OCI-LY7 (cell line): ENCODE measurements at regions not wholly inside any gene's neighbourhood (a gene's known extent, or its start where the extent isn't known, plus 50 kb on each side); places are given as distances from the start of the nearest gene placed in this dataset.

Experiments
- BruUV-seq: library from RNA; stranded (reverse); fragments of 400-500 nt; replicated peaks from 2 replicates; lab custom pipeline; 2021; lab: Mats Ljungman, UMichigan
- CTCF ChIA-PET: fragments of 300-600 bp; sonication (Branson Sonifier 250); formaldehyde crosslinking; loops from one replicate; lab custom pipeline; 2022; ENCODE audit warnings: antibody characterized with exemption; ENCODE audit not compliant: unreplicated experiment; lab: Charles Lee
- POLR2A ChIA-PET: fragments of 300-600 bp; sonication (Branson Sonifier 250); formaldehyde crosslinking; loops from one replicate; lab custom pipeline; 2022; ENCODE audit warnings: antibody characterized with exemption; lab: Charles Lee
- DNase-seq: peaks from one replicate; pipeline ENCODE4 v3.0.0-alpha.2; 2015; ENCODE audit warnings: low spot score
- H2AFZ ChIP-seq: fragments of 200-600 bp; sonication (generic), shearing (Covaris generic); 2 replicates; pipeline ENCODE4 v1.6.1; 2014; ENCODE audit warnings: mild to moderate bottlenecking, antibody characterized with exemption, low read length, moderate library complexity
- H3K27ac ChIP-seq: fragments of 200-600 bp; sonication (generic); 2 replicates; pipeline ENCODE4 v1.5.1; 2014; ENCODE audit warnings: mixed run types, low read depth, mild to moderate bottlenecking, moderate library complexity, low read length, inconsistent platforms; ENCODE audit not compliant: poor library complexity, severe bottlenecking
- H3K36me3 ChIP-seq: fragments of 200-600 bp; sonication (generic); 2 replicates; pipeline ENCODE4 v1.6.1; 2014; ENCODE audit warnings: mild to moderate bottlenecking, antibody characterized with exemption, low read length, moderate library complexity, mixed read lengths; ENCODE audit not compliant: insufficient read depth
- H3K4me1 ChIP-seq: fragments of 200-600 bp; sonication (generic); 2 replicates; pipeline ENCODE4 v1.5.1; 2014; ENCODE audit warnings: mild to moderate bottlenecking, low read length; ENCODE audit not compliant: insufficient read depth, poor library complexity, severe bottlenecking
- H3K4me2 ChIP-seq: fragments of 200-600 bp; sonication (generic); 2 replicates; pipeline ENCODE4 v1.6.1; 2014; ENCODE audit warnings: mild to moderate bottlenecking, low read length
- H3K4me3 ChIP-seq: fragments of 200-600 bp; sonication (generic); 2 replicates; pipeline ENCODE4 v1.5.1; 2014; ENCODE audit warnings: mild to moderate bottlenecking, low read depth, low read length; ENCODE audit not compliant: poor library complexity, severe bottlenecking
- H3K79me2 ChIP-seq: fragments of 200-600 bp; sonication (generic); 2 replicates; pipeline ENCODE4 v1.6.1; 2016; ENCODE audit warnings: low read depth, mild to moderate bottlenecking, low read length, moderate library complexity, mixed read lengths; ENCODE audit not compliant: insufficient read depth
- H3K9me2 ChIP-seq: fragments of 200-600 bp; sonication (generic); 2 replicates; pipeline ENCODE4 v1.6.1; 2016; ENCODE audit warnings: mild to moderate bottlenecking, low read length, mixed read lengths; ENCODE audit not compliant: insufficient read depth
- H3K9me3 ChIP-seq: fragments of 200-600 bp; sonication (generic); 2 replicates; pipeline ENCODE4 v1.6.1; 2014; ENCODE audit warnings: mild to moderate bottlenecking, mixed run types, low read length, mixed read lengths
- H4K20me1 ChIP-seq: fragments of 200-600 bp; sonication (generic); 2 replicates; pipeline ENCODE4 v1.6.1; 2014; ENCODE audit warnings: mild to moderate bottlenecking, antibody characterized with exemption, low read length, moderate library complexity, mixed read lengths; ENCODE audit not compliant: insufficient read depth
- CTCF ChIP-seq: fragments of 200-600 bp; sonication (generic); conservative IDR thresholded peaks from 2 replicates; pipeline ENCODE4 v1.5.1; 2014; ENCODE audit warnings: mild to moderate bottlenecking, antibody characterized with exemption, low read length, moderate library complexity, mixed read lengths
- EZH2phosphoT487 ChIP-seq: fragments of 200-600 bp; sonication (generic); IDR thresholded peaks from 2 replicates; pipeline ENCODE4 v1.6.1; 2018; ENCODE audit warnings: low read depth, borderline replicate concordance, mild to moderate bottlenecking, mixed run types, antibody characterized with exemption, low read length, moderate library complexity, mixed read lengths
- intact Hi-C: fragments of 100-400 bp; cut with micrococcal nuclease; formaldehyde crosslinking; loops from one replicate; pipeline ENCODE4 v1.10.0; 2022; ENCODE audit not compliant: unreplicated experiment

- no TSS peak for BruUV-seq
- Histone ChIP-seq H3K4me3 (no peak overlapping the region), H3K36me3 (no peaks in the 10 kb centered on the region), H3K4me2 (no peak overlapping the region), H3K4me1 (no peaks in the 10 kb centered on the region), H3K79me2 (no peaks in the 10 kb centered on the region), H3K9me2 (no peaks in the 10 kb centered on the region), H3K9me3 (no peaks in the 10 kb centered on the region), H2AFZ (no peak overlapping the region), H3K27ac (no peak overlapping the region), H4K20me1 (no peaks in the 10 kb centered on the region)
- intact Hi-C loops = no loop called here
- TF ChIP-seq EZH2phosphoT487 (no peak), CTCF (no peak)
- ChIA-PET POLR2A (no interaction called here), CTCF (no interaction called here)
- DNase-seq = no peak
Measured at GRCh38 chr5:2109566-2109965, 226.8 kb upstream of the IRX4 start.

GRCh38 chr5:2106721-2107120 lies 224.0 kb upstream of the IRX4 start:
- no peak for DNase-seq
- ChIA-PET CTCF (no interaction called here), POLR2A (interaction anchor here (1.0 kb wide), 1 partner anchor 42 kb away, joined by 3 read pairs; no protein-coding TSS in a partner anchor)
- H3K4me1 ChIP-seq = no peaks in the 10 kb centered on the region
- H2AFZ ChIP-seq = no peak overlapping the region
- H4K20me1 ChIP-seq = no peaks in the 10 kb centered on the region
- BruUV-seq = no TSS peak
- no peak overlapping the region for H3K27ac ChIP-seq
- H3K4me3 ChIP-seq = no peak overlapping the region
- no peak overlapping the region for H3K4me2 ChIP-seq
- TF ChIP-seq EZH2phosphoT487 (no peak), CTCF (no peak)
- no peaks in the 10 kb centered on the region for H3K9me2 ChIP-seq
- intact Hi-C loops = no loop called here
- H3K79me2 ChIP-seq = no peaks in the 10 kb centered on the region
- H3K36me3 ChIP-seq = no peaks in the 10 kb centered on the region
- H3K9me3 ChIP-seq = no peaks in the 10 kb centered on the region

- Histone ChIP-seq H3K4me1 (no peaks in the 10 kb centered on the region), H3K79me2 (no peaks in the 10 kb centered on the region), H4K20me1 (no peaks in the 10 kb centered on the region), H3K36me3 (no peaks in the 10 kb centered on the region), H3K4me2 (no peak overlapping the region), H2AFZ (no peak overlapping the region), H3K9me3 (no peaks in the 10 kb centered on the region), H3K9me2 (no peaks in the 10 kb centered on the region), H3K4me3 (no peak overlapping the region), H3K27ac (no peak overlapping the region)
- no TSS peak for BruUV-seq
- CTCF ChIA-PET = no interaction called here
- intact Hi-C loops = no loop called here
- TF ChIP-seq EZH2phosphoT487 = no peak
- no peak for TF ChIP-seq CTCF
- POLR2A ChIA-PET = interaction anchor here (0.6 kb wide), 1 partner anchor 1200 kb away, joined by 3 read pairs; no protein-coding TSS in a partner anchor
- no peak for DNase-seq
Measured at GRCh38 chr5:2105141-2105540, 222.4 kb upstream of the IRX4 start.
